Activated CD4-positive, alpha-beta T cell treated with anti-CD3 and anti-CD28 coated beads, Interleukin-2, amount 10 ng/mL, durations not matched to agents 24 days and 14 days (primary cell): ENCODE measurements at regions not wholly inside any gene's neighbourhood (a gene's known extent, or its start where the extent isn't known, plus 50 kb on each side); places are given as distances from the start of the nearest gene placed in this dataset.
"Not testable (repeated sequence)": the region's sequence is repeated elsewhere in the genome, so short reads cannot be mapped to it uniquely, and the experiment has no call there.

Experiments used
- DNase-seq: peaks from one replicate; pipeline ENCODE4 v3.0.0; 2022
- H3K27ac Mint-ChIP-seq: one replicate; pipeline ENCODE4 v1.8.0; 2022; ENCODE audit warnings: mild to moderate bottlenecking, mixed read lengths
- H3K27me3 Mint-ChIP-seq: one replicate; pipeline ENCODE4 v1.8.0; 2022; ENCODE audit warnings: mixed read lengths
- H3K36me3 Mint-ChIP-seq: one replicate; pipeline ENCODE4 v1.8.0; 2022; ENCODE audit warnings: low read depth, mild to moderate bottlenecking, mixed read lengths
- H3K4me1 Mint-ChIP-seq: one replicate; pipeline ENCODE4 v1.8.0; 2021; ENCODE audit warnings: mixed read lengths
- H3K4me3 Mint-ChIP-seq: one replicate; pipeline ENCODE4 v1.8.0; 2022; ENCODE audit warnings: mild to moderate bottlenecking, moderate library complexity, mixed read lengths
- H3K9me3 Mint-ChIP-seq: one replicate; pipeline ENCODE4 v1.8.0; 2021; ENCODE audit warnings: mixed read lengths
- intact Hi-C: fragments of 100-400 bp; cut with micrococcal nuclease; formaldehyde crosslinking; loops from one replicate; pipeline ENCODE4 v1.15.1; 2023

DNA sequence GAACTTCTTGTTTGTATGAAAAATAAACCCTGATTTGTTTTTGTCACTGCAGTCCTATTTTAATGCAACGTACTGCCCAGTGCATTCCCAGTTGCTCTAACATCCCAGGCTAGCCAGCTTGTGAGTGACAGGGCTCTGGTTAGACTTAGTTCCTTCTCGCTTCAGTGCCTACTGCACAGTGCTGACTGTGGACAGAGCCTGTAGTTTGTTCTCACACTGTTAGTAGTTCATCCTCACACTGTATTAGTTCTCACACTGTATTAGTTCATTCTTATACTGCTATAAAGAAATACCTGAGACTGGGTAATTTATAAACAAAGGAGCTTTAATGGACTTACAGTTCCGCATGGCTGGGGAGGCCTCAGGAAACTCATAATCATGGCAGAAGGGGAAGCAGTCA lies 116.6 kb upstream of the SALL1 start:
- Mint-ChIP-seq H3K9me3 (peaks cover 7% of the 10 kb centered on the region), H3K36me3 (no peaks in the 10 kb centered on the region), H3K4me1 (no peaks in the 10 kb centered on the region), H3K27me3 (no peaks in the 10 kb centered on the region), H3K27ac (no peak overlapping the region), H3K4me3 (no peak overlapping the region)
- no peak for DNase-seq
- intact Hi-C loops: no loop called here

GRCh38 chr16:51262428-51262827 lies 111.4 kb upstream of the SALL1 start:
- Mint-ChIP-seq H3K27ac (no peak overlapping the region), H3K36me3 (no peaks in the 10 kb centered on the region), H3K9me3 (peaks cover 4% of the 10 kb centered on the region), H3K4me3 (no peak overlapping the region), H3K27me3 (no peaks in the 10 kb centered on the region), H3K4me1 (no peaks in the 10 kb centered on the region)
- intact Hi-C loops: no loop called here
- no peak for DNase-seq

GRCh38 chr16:51261919-51262318 lies 110.8 kb upstream of the SALL1 start:
- H3K4me1 Mint-ChIP-seq: no peaks in the 10 kb centered on the region
- no peak for DNase-seq
- no peaks in the 10 kb centered on the region for H3K27me3 Mint-ChIP-seq
- intact Hi-C loops: no loop called here
- H3K36me3 Mint-ChIP-seq: no peaks in the 10 kb centered on the region
- no peak overlapping the region for H3K27ac Mint-ChIP-seq
- peaks cover 4% of the 10 kb centered on the region for H3K9me3 Mint-ChIP-seq
- H3K4me3 Mint-ChIP-seq: no peak overlapping the region

DNA sequence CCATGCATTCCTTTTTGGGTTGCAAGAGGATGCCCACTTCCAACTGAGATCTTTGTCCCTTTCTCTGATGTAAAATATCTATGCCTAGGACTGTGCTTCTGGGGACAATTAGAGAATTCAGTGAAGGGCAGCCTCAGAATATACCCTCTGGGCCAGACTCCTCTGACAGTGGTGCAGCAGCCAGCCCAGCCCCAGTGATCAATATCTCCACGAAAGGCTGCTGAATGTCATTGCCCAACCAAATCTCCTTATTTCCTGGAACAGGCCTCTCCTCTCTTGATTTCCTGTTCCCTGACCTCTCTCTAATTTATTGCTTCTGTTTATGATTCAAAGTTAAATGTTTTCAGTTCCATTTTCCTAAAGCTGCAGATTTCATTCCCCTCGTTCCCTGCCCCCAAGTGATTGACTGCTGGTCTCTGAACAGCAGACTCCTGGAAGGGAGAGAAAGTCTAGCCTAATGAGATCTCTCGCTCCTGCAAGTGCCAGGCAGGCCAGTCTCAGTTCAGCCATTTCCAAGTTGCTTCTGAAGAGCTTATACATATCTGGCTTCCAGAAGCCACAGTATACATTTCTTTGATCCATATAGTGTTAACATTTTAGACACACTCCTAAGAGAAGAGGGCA lies 104.4 kb upstream of the SALL1 start:
- H3K4me3 Mint-ChIP-seq: no peak overlapping the region
- intact Hi-C loops: no loop called here
- H3K9me3 Mint-ChIP-seq: peaks cover 14% of the 10 kb centered on the region
- H3K27me3 Mint-ChIP-seq: no peaks in the 10 kb centered on the region
- no peak overlapping the region for H3K27ac Mint-ChIP-seq
- H3K4me1 Mint-ChIP-seq: no peaks in the 10 kb centered on the region
- no peak for DNase-seq
- H3K36me3 Mint-ChIP-seq: no peaks in the 10 kb centered on the region

DNA sequence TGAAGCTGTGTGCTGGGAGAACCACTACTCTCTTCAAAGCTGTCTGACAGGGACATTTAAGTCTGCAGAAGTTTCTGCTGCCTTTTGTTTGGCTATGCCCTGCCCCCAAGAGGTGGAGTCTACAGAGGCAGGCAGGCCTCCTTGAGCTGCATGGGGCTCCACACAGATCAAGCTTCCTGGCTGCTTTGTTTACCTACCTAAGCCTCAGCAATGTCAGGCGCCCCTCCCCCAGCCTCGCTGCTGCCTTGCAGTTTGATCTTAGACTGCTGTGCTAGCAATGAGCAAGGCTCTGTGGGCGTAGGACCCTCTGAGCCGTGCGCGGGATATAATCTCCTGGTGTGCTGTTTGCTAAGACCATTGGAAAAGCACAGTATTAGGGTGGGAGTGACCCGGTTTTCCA lies 103.3 kb upstream of the SALL1 start:
- intact Hi-C loops, H3K36me3 Mint-ChIP-seq, H3K27ac Mint-ChIP-seq, H3K27me3 Mint-ChIP-seq, DNase-seq, H3K4me3 Mint-ChIP-seq, H3K4me1 Mint-ChIP-seq: not testable (repeated sequence)
- H3K9me3 Mint-ChIP-seq: peaks cover 14% of the 10 kb centered on the region

DNA sequence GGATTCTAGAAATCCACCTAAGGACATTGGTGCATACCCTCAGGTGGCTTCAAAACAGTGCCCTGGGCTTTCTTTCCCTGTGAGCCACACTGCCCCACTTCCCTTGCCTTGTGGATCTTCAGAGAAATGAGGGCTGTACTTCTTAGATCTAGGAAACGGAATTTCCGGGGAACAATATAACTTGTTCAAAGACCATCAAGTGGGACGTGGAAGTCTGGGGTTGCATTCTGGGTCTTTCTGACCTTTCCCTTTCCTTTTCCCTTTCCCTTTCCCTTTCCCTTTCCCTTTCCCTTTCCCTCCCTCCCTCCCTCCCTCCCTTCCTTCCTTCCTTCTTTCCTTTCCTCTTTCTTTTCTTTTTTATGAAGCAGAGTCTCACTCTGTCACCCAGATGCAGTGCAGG lies 97.1 kb upstream of the SALL1 start:
- Mint-ChIP-seq H3K27ac (no peak overlapping the region), H3K4me1 (no peaks in the 10 kb centered on the region), H3K9me3 (peaks cover 17% of the 10 kb centered on the region), H3K4me3 (no peak overlapping the region), H3K27me3 (no peaks in the 10 kb centered on the region), H3K36me3 (no peaks in the 10 kb centered on the region)
- intact Hi-C loops: no loop called here
- no peak for DNase-seq

DNA sequence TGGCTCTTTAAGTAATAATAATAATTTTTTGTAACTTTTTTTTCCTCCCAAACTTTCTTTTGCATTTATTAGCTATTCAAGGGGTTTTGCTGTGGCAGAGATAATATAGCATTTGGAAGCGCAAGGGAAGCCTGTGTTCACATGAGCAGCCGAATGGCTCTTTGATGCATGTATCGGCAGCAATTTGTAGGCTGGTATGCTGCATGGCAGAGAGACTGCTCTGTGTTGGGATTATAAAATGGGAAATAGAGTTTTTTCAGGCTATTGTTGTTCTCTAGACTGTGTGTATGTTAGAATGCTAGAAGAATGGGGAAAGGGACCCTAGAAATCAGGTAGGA lies 94.6 kb upstream of the SALL1 start:
- Mint-ChIP-seq H3K27me3 (no peaks in the 10 kb centered on the region), H3K4me3 (no peak overlapping the region), H3K9me3 (peaks cover 11% of the 10 kb centered on the region), H3K4me1 (no peaks in the 10 kb centered on the region), H3K27ac (no peak overlapping the region), H3K36me3 (no peaks in the 10 kb centered on the region)
- DNase-seq: no peak
- intact Hi-C loops: no loop called here

DNA sequence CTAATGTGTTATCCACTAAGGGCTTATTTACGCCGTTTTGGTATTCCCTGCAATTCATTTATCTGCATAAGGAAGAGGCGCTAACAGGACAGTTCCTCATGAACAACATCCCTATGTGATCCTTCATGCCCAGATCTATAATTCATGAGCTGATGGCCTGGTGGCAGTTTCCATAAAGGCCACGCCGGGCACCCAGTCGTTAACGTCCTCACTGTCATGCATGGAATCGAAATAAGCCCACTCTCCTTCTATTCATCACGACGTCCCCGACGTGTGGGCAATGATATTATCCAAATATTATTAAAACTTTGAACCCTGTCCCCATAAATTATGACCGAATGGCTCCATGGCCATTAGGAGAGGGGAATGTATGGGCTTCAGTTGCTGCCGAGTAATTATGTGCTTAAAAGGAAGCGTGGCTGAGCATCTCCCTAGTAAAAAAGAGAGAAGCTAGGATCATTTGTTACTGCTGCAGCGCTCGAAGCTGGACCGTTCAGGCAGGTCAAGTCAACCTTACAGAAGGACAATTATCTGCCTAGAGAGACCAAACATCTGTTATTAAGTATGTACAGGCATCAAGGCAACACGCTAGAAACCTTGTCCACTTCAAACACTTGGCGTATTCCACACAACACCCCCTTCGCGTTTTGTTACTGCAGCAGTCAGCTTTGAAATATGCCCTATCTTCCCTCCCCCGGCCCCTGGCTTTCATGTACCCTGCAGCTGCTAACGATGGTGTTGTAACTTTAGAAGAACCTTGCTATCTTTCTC lies 94.0 kb upstream of the SALL1 start:
- intact Hi-C loops: no loop called here
- no peak overlapping the region for H3K27ac Mint-ChIP-seq
- H3K4me1 Mint-ChIP-seq: no peaks in the 10 kb centered on the region
- no peak overlapping the region for H3K4me3 Mint-ChIP-seq
- peaks cover 11% of the 10 kb centered on the region for H3K9me3 Mint-ChIP-seq
- H3K27me3 Mint-ChIP-seq: no peaks in the 10 kb centered on the region
- H3K36me3 Mint-ChIP-seq: no peaks in the 10 kb centered on the region
- no peak for DNase-seq

DNA sequence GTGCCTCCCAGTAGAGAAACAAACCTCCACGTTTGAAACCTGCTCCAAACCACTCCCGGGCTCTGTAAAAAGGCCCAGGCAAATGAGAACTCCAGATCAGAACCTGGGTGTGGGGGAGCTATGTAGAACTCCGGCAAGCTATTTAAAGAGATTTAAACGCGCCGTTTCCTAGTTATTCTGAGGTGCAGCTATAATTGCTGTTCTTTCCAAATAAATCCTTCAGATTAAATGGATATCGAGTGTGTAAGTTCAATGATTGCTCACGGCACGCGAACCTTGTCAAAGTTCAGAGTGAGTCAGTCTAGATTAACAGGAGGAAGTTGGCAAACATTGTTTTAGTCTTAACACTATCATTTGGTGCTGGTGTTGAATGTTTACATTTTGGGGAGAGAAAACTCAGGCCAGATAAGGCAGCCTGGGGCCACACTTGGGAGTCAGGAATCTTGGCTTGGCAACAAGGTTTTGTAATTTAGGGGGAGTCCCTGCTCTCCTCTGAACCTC lies 92.9 kb upstream of the SALL1 start:
- Mint-ChIP-seq H3K36me3 (no peaks in the 10 kb centered on the region), H3K27ac (no peak overlapping the region)
- intact Hi-C loops: no loop called here

DNA sequence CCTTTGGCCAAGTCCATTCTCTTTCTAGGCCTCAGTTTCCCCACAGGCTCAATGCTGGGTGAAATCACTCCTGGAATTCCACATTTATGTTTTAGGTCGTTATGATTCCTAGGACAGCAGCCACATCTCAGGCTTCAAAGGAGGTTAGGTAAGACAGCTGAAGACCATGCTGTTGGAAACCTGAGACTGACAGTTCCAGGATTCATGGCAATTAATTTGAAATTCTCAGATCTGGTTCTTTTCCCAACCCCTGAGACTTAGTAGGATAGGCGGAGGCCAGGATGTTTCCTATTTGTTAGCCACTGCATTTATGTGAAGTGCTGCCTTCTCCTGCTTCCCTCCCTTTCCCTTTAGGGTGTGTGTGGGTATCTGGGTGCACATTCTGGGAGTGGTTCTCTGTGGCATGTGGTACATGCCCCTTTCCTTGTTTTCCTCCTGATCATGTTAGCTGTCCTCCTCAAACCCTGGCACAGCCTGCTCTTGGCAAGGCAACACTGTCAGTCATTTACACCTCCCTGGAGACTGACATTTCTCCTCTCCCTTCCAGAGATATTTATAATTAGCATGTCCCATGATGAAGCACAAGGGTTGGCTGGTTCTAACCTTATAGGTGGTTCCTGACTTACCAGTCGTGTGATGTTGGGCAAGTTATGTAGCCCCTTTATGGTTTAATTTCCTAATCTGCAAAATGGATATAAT lies 91.4 kb upstream of the SALL1 start:
- DNase-seq: no peak
- H3K27ac Mint-ChIP-seq: no peak overlapping the region
- no peaks in the 10 kb centered on the region for H3K4me1 Mint-ChIP-seq

More for the DNA sequence above, 92.9 kb upstream of the SALL1 start:
- Mint-ChIP-seq H3K4me1 (no peaks in the 10 kb centered on the region), H3K9me3 (peaks cover 15% of the 10 kb centered on the region), H3K4me3 (no peak overlapping the region), H3K27me3 (no peaks in the 10 kb centered on the region)
- no peak for DNase-seq

GRCh38 chr16:51239196-51239595 lies 88.1 kb upstream of the SALL1 start:
- Mint-ChIP-seq H3K27me3 (no peaks in the 10 kb centered on the region), H3K4me3 (no peak overlapping the region), H3K36me3 (no peaks in the 10 kb centered on the region), H3K4me1 (no peaks in the 10 kb centered on the region), H3K9me3 (peaks cover 6% of the 10 kb centered on the region), H3K27ac (no peak overlapping the region)
- intact Hi-C loops: no loop called here
- no peak for DNase-seq

More for the DNA sequence above, 91.4 kb upstream of the SALL1 start:
- Mint-ChIP-seq H3K4me3 (no peak overlapping the region), H3K9me3 (peaks cover 17% of the 10 kb centered on the region), H3K36me3 (no peaks in the 10 kb centered on the region), H3K27me3 (no peaks in the 10 kb centered on the region)
- intact Hi-C loops: no loop called here

DNA sequence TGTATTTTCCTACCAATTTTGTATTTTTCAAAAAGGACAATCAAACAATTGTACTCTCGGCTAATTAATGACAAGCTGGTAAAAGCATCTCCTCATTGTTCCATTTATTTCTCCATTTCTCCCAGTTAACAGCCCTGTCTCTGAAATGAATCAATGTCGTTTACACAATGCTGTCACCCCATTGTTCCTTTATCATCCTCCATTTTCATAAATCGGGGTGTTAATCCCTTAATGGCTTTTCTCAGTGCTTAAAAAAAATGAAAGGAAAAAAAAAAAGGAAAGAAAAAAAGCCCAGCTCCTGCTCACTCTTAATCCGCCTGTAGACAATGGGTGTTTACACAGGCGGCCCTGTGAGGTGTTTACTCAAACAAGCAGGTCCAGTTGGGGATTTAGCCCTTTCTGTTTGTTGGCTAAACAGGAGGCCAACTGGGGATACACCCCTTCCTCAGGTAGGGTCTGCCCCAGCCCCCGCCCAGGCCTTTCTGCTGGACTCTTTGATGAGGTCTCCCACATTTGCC lies 86.8 kb upstream of the SALL1 start:
- Mint-ChIP-seq H3K27me3 (no peaks in the 10 kb centered on the region), H3K9me3 (peaks cover 6% of the 10 kb centered on the region), H3K27ac (no peak overlapping the region), H3K4me3 (no peak overlapping the region), H3K4me1 (no peaks in the 10 kb centered on the region), H3K36me3 (no peaks in the 10 kb centered on the region)
- intact Hi-C loops: no loop called here
- no peak for DNase-seq

DNA sequence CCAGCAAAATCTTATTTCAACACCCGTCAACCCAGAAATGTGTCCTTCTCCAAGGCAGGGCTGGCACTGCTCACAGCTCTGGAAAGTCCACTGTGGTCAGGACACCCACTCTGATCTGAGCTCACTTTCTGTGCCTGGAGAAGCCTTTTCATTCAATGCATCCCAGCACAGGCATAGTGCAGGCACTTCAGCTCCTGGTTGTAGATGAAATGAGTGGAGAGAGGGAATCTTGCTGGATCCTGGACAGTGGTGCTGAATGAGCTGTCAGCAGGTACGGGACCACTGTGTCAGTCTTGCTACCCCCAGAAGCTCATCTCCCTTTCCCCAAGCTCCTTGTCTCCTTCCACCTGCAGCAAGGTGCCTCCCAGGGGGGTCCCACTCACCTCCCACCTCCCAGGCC lies 86.1 kb upstream of the SALL1 start:
- Mint-ChIP-seq H3K4me3 (no peak overlapping the region), H3K36me3 (no peaks in the 10 kb centered on the region), H3K27me3 (no peaks in the 10 kb centered on the region), H3K27ac (no peak overlapping the region), H3K4me1 (no peaks in the 10 kb centered on the region), H3K9me3 (peaks cover 6% of the 10 kb centered on the region)
- intact Hi-C loops: no loop called here
- no peak for DNase-seq

DNA sequence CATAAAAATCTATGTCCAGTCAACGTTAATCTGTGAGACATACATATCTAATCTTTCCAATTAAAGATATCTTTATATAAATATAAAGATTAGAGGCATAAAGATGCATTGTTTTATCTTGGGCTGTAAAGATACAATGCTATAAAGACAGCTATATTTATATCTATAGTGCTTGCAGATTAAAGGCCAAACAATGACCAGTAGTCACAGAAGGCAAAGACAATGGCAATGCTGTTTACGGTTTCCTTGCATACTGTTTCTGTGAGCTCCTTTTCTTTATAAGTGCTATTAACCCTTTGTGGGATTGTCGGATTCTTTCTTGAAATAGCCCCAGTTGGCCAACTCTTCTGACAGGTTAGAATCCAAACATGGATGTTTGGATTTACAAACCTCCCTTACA lies 85.5 kb upstream of the SALL1 start:
- Mint-ChIP-seq H3K27me3 (no peaks in the 10 kb centered on the region), H3K27ac (no peak overlapping the region), H3K9me3 (peaks cover 6% of the 10 kb centered on the region), H3K4me3 (no peak overlapping the region), H3K4me1 (no peaks in the 10 kb centered on the region), H3K36me3 (no peaks in the 10 kb centered on the region)
- intact Hi-C loops: no loop called here
- no peak for DNase-seq
